Daoy (cell line): ENCODE measurements at regions not wholly inside any gene's neighbourhood (a gene's known extent, or its start where the extent isn't known, plus 50 kb on each side); places are given as distances from the start of the nearest gene placed in this dataset.
A peak's percentile ranks its signal among the peaks of the same experiment; 100 is the strongest.

Source experiments
- DNase-seq: peaks from one replicate; pipeline ENCODE4 v3.0.0-alpha.2; 2015; ENCODE audit warnings: low read depth

DNA sequence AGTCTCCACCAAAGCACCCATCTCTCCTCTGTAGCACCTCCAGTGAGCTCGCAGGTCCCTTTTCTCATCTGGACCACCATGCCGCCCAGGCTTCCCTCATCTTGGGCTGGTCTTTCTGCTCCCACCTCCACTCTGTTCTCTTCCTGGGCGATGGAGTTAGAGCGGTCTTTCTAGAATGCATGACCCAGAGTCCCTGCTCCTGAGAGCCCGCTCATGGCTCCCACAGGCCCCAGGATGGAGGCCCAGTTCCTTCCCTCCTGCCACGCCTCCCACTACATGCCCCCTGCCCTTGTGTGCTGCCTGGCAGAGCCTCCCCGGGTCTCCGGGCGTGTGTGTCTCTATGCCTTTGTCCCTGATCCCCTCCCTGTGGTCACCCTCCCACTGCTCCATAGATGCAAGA, 100.7 kb upstream of the RTL1 start:
- no peak for DNase-seq

DNA sequence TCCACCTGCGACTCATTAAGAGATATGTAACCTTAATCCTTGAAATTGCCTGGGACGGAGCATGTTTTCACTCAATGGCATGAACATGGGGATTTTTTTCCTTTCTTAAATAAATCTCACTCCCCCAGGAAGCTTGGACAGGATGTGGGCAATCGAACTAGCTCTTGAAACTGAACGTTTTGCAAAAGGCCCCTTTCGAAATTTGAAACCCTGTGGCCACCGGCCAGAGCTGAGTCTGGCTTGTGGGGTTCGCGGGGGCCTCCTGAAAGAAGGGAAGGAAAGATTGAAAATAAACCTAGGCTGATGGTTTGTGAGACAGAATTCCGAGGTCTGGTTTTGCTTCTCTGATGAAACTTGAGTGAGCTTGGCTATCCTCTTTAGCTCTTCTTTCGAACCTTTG, 101.4 kb upstream of the RTL1 start:
- DNase-seq, result peak; percentile 52

GRCh38 chr14:101005447-101005846, 101.9 kb upstream of the RTL1 start:
- DNase-seq, result no peak

- no peak for DNase-seq
Measured at GRCh38 chr14:101006008-101006407, 102.5 kb upstream of the RTL1 start.

DNA sequence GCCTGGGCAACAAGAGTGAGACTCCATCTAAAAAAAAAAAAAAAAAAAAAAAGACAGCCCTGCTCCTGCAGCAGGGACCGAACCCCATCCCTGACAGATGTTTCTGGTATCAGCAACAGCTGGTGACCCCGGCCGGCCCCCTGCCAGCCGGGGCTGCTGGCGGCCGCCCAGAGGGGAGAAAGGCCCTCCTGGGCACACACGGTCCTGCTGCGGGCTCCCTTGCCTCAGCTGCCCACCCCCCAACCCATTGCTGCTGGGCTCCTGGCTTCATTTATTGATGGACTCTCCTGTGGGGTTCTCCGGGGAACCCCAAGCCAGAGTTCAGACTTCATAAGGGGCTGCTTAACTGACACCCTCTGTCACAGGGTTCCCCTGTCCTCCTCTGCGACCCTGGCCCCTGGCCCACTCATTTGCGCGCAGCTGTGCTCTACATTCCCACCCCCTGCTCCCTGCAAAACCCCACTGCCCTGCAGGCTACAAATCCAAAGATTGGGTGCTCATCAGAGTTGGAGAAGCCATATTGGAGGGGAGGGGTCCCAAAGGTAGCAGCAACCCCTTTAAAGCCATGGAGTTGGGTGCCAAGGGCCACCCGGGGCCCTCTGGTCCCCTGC, 103.6 kb upstream of the RTL1 start:
- DNase-seq, result no peak

- DNase-seq, result no peak
Measured at GRCh38 chr14:101007765-101008164, 104.2 kb upstream of the RTL1 start.

- no peak for DNase-seq
Measured at GRCh38 chr14:101008196-101008595, 104.7 kb upstream of the RTL1 start.

- DNase-seq, result no peak
Measured at GRCh38 chr14:101008631-101009336, 105.3 kb upstream of the RTL1 start.

DNA sequence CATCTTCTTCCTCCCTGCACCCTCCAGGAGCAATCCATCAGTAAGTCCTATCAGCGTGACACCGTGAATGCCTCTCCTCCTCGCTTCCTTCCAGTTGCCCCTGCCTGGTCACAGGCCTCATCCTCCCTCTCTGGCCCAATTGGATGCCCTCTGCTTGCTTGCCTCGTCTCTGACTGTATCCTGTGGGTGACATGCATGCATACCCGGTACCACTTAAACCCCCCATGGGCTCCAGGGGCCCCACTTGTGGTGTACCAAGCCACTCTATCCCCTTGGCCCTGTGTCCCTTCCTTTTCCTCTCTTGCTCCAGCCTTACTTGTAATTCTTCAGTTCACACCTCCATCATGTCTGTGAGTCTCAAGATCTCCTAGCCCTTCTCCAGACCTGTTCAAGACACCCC, 106.0 kb upstream of the RTL1 start:
- no peak for DNase-seq

GRCh38 chr14:101010293-101010692, 106.8 kb upstream of the RTL1 start:
- no peak for DNase-seq

- no peak for DNase-seq
Measured at GRCh38 chr14:101010835-101011234, 107.3 kb upstream of the RTL1 start.

DNA sequence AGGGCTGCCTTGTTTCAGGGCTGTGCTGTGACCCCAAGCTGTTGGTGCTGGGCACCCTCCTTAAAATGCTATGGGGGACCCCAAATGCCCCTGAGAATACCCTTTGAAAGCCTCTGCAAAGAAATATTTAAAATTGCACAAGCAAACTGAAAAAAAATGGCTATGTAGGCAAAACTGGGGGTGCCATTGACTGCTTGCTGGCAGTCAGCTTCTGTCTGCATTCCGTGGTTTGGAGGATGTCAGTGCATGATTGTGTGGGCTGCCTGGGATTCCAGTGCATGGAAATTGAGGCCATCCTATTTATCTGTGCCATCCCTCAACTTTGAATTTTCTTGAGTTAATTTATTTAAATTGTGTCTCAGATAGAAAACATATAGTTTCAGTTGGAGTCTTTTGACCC, 113.7 kb upstream of the RTL1 start:
- no peak for DNase-seq

GRCh38 chr14:101017806-101018560, 114.5 kb upstream of the RTL1 start:
- DNase-seq, result no peak

GRCh38 chr14:101018561-101019290, 115.2 kb upstream of the RTL1 start:
- DNase-seq, result no peak

DNA sequence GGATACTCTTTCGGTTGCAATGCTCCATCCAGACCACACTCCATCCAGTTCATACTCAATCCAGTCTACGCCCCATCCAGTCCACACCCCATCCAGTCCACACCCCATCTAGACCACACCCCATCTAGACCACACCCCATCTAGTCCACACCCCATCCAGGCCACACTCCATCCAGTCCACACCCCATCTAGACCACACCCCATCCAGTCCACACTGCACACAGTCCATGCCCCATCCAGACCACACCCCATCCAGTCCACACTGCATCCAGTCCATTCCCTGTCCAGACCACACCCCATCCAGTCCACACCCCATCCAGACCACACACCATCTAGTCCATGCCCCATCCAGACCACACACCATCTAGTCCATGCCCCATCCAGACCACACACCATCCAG, 116.0 kb upstream of the RTL1 start:
- no peak for DNase-seq

- no peak for DNase-seq
Measured at GRCh38 chr14:101019990-101020710, 116.6 kb upstream of the RTL1 start.

GRCh38 chr14:101020834-101021370, 117.4 kb upstream of the RTL1 start:
- no peak for DNase-seq

DNA sequence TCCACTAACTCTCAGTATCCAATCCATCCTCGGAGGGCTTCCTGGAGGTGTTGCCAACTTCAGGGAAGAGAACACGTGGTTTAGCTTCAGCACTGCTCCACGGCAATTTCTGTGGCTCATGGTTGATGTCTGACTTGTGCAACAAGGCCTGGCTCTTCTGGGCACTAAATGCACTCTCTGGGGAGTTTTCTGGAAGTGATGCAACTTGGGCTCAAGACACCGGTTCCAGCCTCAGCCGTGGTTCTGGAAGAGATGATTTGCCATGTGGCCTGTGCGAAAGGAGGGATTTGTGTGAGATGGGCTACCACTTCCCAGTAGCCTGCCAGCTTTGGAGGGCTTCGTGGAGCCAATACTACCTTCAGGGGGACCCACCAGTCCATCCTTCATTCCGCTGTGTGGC, 118.6 kb upstream of the RTL1 start:
- DNase-seq, result no peak

DNA sequence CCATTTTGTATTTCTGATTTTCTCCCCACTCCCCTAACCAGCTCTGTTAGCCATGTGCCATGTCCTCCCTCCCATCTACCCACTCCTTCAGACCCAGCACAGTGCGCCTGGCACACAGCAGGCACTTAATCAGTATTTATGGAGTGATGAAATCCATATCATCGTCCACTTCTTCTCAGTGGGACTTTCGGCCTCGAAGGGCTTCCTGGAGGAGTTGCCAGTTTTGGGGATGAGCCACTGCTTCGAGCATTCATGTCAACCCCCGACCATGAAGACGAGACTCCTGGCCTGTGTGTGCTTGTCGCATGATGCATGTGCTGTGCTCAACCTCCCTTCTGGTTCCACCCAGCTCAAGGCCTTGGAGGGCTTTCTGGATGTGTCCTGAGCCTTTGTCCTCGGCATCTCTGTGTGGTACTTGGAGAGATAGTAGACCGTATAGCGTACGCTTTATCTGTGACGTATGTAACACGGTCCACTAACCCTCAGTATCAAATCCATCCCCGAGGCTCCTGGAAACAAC, 119.5 kb upstream of the RTL1 start:
- DNase-seq, result no peak

GRCh38 chr14:101024686-101025085, 121.2 kb upstream of the RTL1 start:
- no peak for DNase-seq

DNA sequence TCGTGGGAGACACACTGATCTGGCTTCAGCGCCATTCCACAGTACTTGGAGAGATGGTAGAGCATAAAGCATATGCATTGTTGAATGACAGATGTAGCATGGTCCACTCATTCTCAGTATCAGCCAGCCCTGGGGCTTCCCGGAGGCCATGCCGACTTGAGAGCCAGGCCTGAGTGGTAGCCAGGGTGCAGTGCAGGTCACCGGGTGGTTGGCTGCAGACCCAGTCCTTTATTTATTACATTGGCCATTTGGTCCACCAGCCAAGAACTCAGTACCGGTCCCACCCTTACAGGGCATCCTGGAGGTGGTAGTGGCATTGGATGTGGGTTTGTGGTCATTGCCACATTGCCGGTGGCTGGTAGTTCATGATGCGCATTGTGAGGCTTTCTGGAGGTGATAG, 121.6 kb upstream of the RTL1 start:
- DNase-seq, result no peak
